GM23338 (cell line): ENCODE measurements at regions not wholly inside any gene's neighbourhood (a gene's known extent, or its start where the extent isn't known, plus 50 kb on each side); places are given as distances from the start of the nearest gene placed in this dataset.

Experiments
- CREB1 ChIP-seq: fragments of 250-450 bp; sonication (Bioruptor Pico); IDR thresholded peaks from 2 replicates; pipeline ENCODE4 v1.5.0; 2020; ENCODE audit warnings: low read depth, mild to moderate bottlenecking, moderate library complexity
- CTCF ChIP-seq, 2 experiments: fragments of 200-600 bp in 1 of 2; sonication (generic) in 1 of 2; conservative IDR thresholded peaks; 2 replicates each; pipeline versions ENCODE4 v1.5.1 to v1.6.1; 2016 to 2017; ENCODE audit warnings: antibody characterized with exemption in 2 of 2, low read depth in 2 of 2, mild to moderate bottlenecking in 2 of 2, moderate library complexity in 1 of 2
- EZH2 ChIP-seq: fragments of 200-600 bp; sonication (generic); IDR thresholded peaks from one replicate; pipeline ENCODE4 v1.8.0; 2017; ENCODE audit warnings: antibody characterized with exemption, mild to moderate bottlenecking, low read depth; ENCODE audit not compliant: unreplicated experiment

GRCh38 chr7:79512261-79512660 is 58.8 kb upstream of the MAGI2 start:
- TF ChIP-seq EZH2 (no peak), CTCF (conservative IDR thresholded peaks at IDR 0.05; ENCODE audit: low read depth in 2 of 2) (no peak), CREB1 (no peak)
